Adrenal gland (tissue), 5 donors: ENCODE measurements at regions not wholly inside any gene's neighbourhood (a gene's known extent, or its start where the extent isn't known, plus 50 kb on each side); places are given as distances from the start of the nearest gene placed in this dataset.

Experiments
- CTCF ChIP-seq, 6 experiments: fragments of 450-650 bp in 4 of 6; fragments of 200-600 bp in 2 of 6; sonication (generic) in 1 of 6; IDR thresholded peaks; 1 replicate in 5 of 6; 2 replicates in 1 of 6; pipeline versions ENCODE4 v1.5.1 to v1.8.0; 2016 to 2021; ENCODE audit warnings: antibody characterized with exemption in 6 of 6, mild to moderate bottlenecking in 2 of 6, moderate library complexity in 1 of 6
- POLR2A ChIP-seq, 2 donors: fragments of 450-650 bp; IDR thresholded peaks; one replicate each; pipeline ENCODE4 v1.6.1; 2017; ENCODE audit warnings: antibody characterized with exemption in 2 of 2, mild to moderate bottlenecking in 2 of 2, moderate library complexity in 1 of 2
- donor health status: DM: no; HTN: no; CAD: no.

GRCh38 chr7:67913604-67914003 lies 917.0 kb downstream of the TYW1 start:
- no peak for TF ChIP-seq POLR2A (IDR thresholded peaks at IDR 0.05)
- no peak for TF ChIP-seq CTCF (IDR thresholded peaks at IDR 0.05)
